HUES64 (cell line): ENCODE measurements at regions not wholly inside any gene's neighbourhood (a gene's known extent, or its start where the extent isn't known, plus 50 kb on each side); places are given as distances from the start of the nearest gene placed in this dataset.

Experiments
- H3K27ac ChIP-seq: 2 replicates; pipeline ENCODE4 v1.7.0; 2013; ENCODE audit warnings: low read depth, low read length, inconsistent platforms
- H3K27me3 ChIP-seq: 2 replicates; pipeline ENCODE4 v1.6.1; 2013; ENCODE audit warnings: mild to moderate bottlenecking, low read length; ENCODE audit not compliant: insufficient read depth
- H3K36me3 ChIP-seq: 2 replicates; pipeline ENCODE4 v1.6.1; 2013; ENCODE audit warnings: mild to moderate bottlenecking, low read length; ENCODE audit not compliant: insufficient read depth
- H3K4me1 ChIP-seq: 2 replicates; pipeline ENCODE4 v1.6.1; 2013; ENCODE audit warnings: mild to moderate bottlenecking, low read length, moderate library complexity; ENCODE audit not compliant: insufficient read depth
- H3K4me3 ChIP-seq: 2 replicates; pipeline ENCODE4 v1.5.1; 2013; ENCODE audit warnings: mild to moderate bottlenecking, low read length, moderate library complexity
- H3K9ac ChIP-seq: 2 replicates; pipeline ENCODE4 v1.6.1; 2013; ENCODE audit warnings: mild to moderate bottlenecking, low read depth, low read length
- H3K9me3 ChIP-seq: 2 replicates; pipeline ENCODE4 v1.6.1; 2013; ENCODE audit warnings: low read depth, low read length; ENCODE audit not compliant: insufficient read depth
- WGBS: fragments of 150-250, 120-280 bp; methylation state at CpG from one replicate; pipeline ENCODE4 v1.1.7; 2013; ENCODE audit warnings: missing lambda C conversion rate; 5-methylcytosine and 5-hydroxymethylcytosine counted together

DNA sequence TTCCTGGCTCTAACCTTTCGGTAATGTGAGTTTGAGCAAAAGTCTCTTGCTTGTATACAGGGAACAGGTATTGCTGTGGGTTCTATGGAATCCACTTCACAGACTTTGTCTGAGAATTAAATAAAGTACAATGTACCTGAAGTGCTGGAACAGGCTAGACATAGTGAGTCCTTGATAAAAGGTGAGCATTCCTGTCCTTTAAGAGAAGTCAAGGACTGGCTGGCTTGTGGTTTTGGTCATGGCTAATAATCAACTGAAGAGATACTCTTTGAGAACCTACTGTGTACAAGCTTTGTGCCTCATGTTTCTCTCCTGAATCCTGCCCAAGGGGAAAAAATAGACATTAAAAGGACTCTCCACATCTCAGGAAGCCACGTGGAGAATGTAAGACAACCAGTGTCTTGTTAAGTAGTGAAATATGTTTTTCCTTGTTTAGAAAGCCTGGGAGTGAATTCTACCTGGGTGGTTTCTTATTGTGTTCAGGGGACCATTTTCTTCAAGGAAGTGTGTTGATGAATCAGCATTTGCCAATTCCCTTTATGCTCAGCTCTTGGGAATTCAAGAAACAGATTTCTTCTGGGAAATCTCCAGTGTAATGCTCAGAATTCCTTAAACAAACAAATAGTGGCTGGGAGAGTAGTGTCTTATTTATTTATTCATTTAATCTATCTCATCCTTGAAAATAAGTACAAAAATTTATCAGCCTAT, 55.2 kb upstream of the PLD5 start:
- H3K9me3 ChIP-seq, result 0 out of 2 replicates have a peak, but pooled peaks cover 3% of the 10 kb centered on the region
- 82% methylated on average over 2 of the region's 2 CpGs for WGBS

More for the DNA sequence above, 55.2 kb upstream of the PLD5 start:
- Histone ChIP-seq H3K4me1 (no peaks in the 10 kb centered on the region), H3K4me3 (no peak overlapping the region), H3K36me3 (no peaks in the 10 kb centered on the region), H3K27ac (no peak overlapping the region), H3K27me3 (no peaks in the 10 kb centered on the region), H3K9ac (no peak overlapping the region)
